H9 (cell line): ENCODE measurements at regions not wholly inside any gene's neighbourhood (a gene's known extent, or its start where the extent isn't known, plus 50 kb on each side); places are given as distances from the start of the nearest gene placed in this dataset.

Source experiments
- DNase-seq: peaks from one replicate; pipeline ENCODE4 v3.0.0-alpha.2; 2017
- H2AFZ ChIP-seq: one replicate; pipeline ENCODE4 v1.6.1; 2013; ENCODE audit warnings: mild to moderate bottlenecking, low read length, control low read depth, moderate library complexity
- H2AK5ac ChIP-seq: 2 replicates; pipeline ENCODE4 v1.6.1; 2013; ENCODE audit warnings: low read length, control low read depth, mixed read lengths; ENCODE audit not compliant: insufficient read length
- H2BK120ac ChIP-seq: one replicate; pipeline ENCODE4 v1.6.1; 2013; ENCODE audit warnings: low read depth, mild to moderate bottlenecking, low read length, control low read depth, inconsistent platforms; ENCODE audit not compliant: poor library complexity, severe bottlenecking
- H2BK12ac ChIP-seq: 2 replicates; pipeline ENCODE4 v1.6.1; 2013; ENCODE audit warnings: low read length, control low read depth, mixed read lengths, low read depth; ENCODE audit not compliant: insufficient read length
- H2BK15ac ChIP-seq: 2 replicates; pipeline ENCODE4 v1.6.1; 2013; ENCODE audit warnings: low read depth, low read length, control low read depth
- H2BK20ac ChIP-seq: one replicate; pipeline ENCODE4 v1.6.1; 2013; ENCODE audit warnings: low read depth, mild to moderate bottlenecking, low read length, control low read depth, inconsistent platforms; ENCODE audit not compliant: poor library complexity, severe bottlenecking
- H2BK5ac ChIP-seq: 2 replicates; pipeline ENCODE4 v1.6.1; 2013; ENCODE audit warnings: low read length, control low read depth, mixed read lengths; ENCODE audit not compliant: insufficient read length
- H3K14ac ChIP-seq: 2 replicates; pipeline ENCODE4 v1.6.1; 2013; ENCODE audit warnings: low read length, control low read depth; ENCODE audit not compliant: insufficient read depth
- H3K18ac ChIP-seq: 2 replicates; pipeline ENCODE4 v1.6.1; 2013; ENCODE audit warnings: low read depth, mild to moderate bottlenecking, mixed read lengths, low read length, control low read depth; ENCODE audit not compliant: insufficient read length
- H3K23ac ChIP-seq: 2 replicates; pipeline ENCODE4 v1.6.1; 2013; ENCODE audit warnings: low read length, control low read depth, mixed read lengths, low read depth; ENCODE audit not compliant: insufficient read length
- H3K23me2 ChIP-seq: 2 replicates; pipeline ENCODE4 v1.6.1; 2013; ENCODE audit warnings: low read depth, mild to moderate bottlenecking, mixed read lengths, low read length, control low read depth; ENCODE audit not compliant: insufficient read length, poor library complexity, severe bottlenecking
- H3K27ac ChIP-seq: 2 replicates; pipeline ENCODE4 v1.5.1; 2013; ENCODE audit warnings: low read length, control low read depth, mixed read lengths, low read depth; ENCODE audit not compliant: insufficient read length
- H3K27me3 ChIP-seq: 2 replicates; pipeline ENCODE4 v1.6.1; 2013; ENCODE audit warnings: low read length, control low read depth, inconsistent platforms; ENCODE audit not compliant: insufficient read depth
- H3K4ac ChIP-seq: 2 replicates; pipeline ENCODE4 v1.6.1; 2013; ENCODE audit warnings: low read depth, mild to moderate bottlenecking, control low read depth, inconsistent platforms, low read length, moderate library complexity
- H3K4me1 ChIP-seq: 2 replicates; pipeline ENCODE4 v1.6.1; 2013; ENCODE audit warnings: low read length, control low read depth, inconsistent platforms; ENCODE audit not compliant: insufficient read depth
- H3K4me2 ChIP-seq: 2 replicates; pipeline ENCODE4 v1.6.1; 2013; ENCODE audit warnings: low read length, control low read depth, mixed read lengths; ENCODE audit not compliant: insufficient read length, insufficient read depth
- H3K56ac ChIP-seq: 2 replicates; pipeline ENCODE4 v1.6.1; 2013; ENCODE audit warnings: low read depth, mild to moderate bottlenecking, mixed read lengths, low read length, control low read depth; ENCODE audit not compliant: insufficient read length
- H3K79me1 ChIP-seq: 2 replicates; pipeline ENCODE4 v1.6.1; 2013; ENCODE audit warnings: low read depth, mild to moderate bottlenecking, moderate library complexity, low read length, control low read depth, inconsistent platforms; ENCODE audit not compliant: insufficient read depth, poor library complexity, severe bottlenecking
- H3K79me2 ChIP-seq: 2 replicates; pipeline ENCODE4 v1.6.1; 2013; ENCODE audit warnings: low read length, control low read depth, inconsistent platforms; ENCODE audit not compliant: insufficient read depth
- H3K9ac ChIP-seq: 2 replicates; pipeline ENCODE4 v1.6.1; 2013; ENCODE audit warnings: low read length, control low read depth, mixed read lengths; ENCODE audit not compliant: insufficient read length; ENCODE audit errors: extremely low read depth
- H3K9me3 ChIP-seq: one replicate; pipeline ENCODE4 v1.6.1; 2013; ENCODE audit warnings: low read depth, low read length, inconsistent platforms; ENCODE audit not compliant: control insufficient read depth
- H3T11ph ChIP-seq: one replicate; pipeline ENCODE4 v1.6.1; 2013; ENCODE audit warnings: mild to moderate bottlenecking, low read length, control low read depth, inconsistent platforms
- H4K20me1 ChIP-seq: one replicate; pipeline ENCODE4 v1.6.1; 2013; ENCODE audit not compliant: control insufficient read depth, insufficient read length, insufficient read depth
- H4K5ac ChIP-seq: 2 replicates; pipeline ENCODE4 v1.6.1; 2013; ENCODE audit warnings: low read depth, mild to moderate bottlenecking, mixed read lengths, low read length, control low read depth; ENCODE audit not compliant: insufficient read length
- H4K8ac ChIP-seq: replicated peaks from 2 replicates; pipeline ENCODE4 v1.6.1; 2013; ENCODE audit warnings: low read length, control low read depth, mixed read lengths, low read depth; ENCODE audit not compliant: insufficient read length
- H4K91ac ChIP-seq: 2 replicates; pipeline ENCODE4 v1.6.1; 2013; ENCODE audit warnings: low read depth, mild to moderate bottlenecking, moderate library complexity, mixed read lengths, low read length, control low read depth; ENCODE audit not compliant: insufficient read length
- H3K27ac Mint-ChIP-seq, 3 experiments: 2 replicates in 2 of 3; 3 replicates in 1 of 3; pipeline ENCODE4 v1.8.0; 2020 to 2021; ENCODE audit warnings: mixed read lengths in 3 of 3, mild to moderate bottlenecking in 1 of 3, moderate library complexity in 1 of 3
- H3K27me3 Mint-ChIP-seq: 2 replicates; pipeline ENCODE4 v1.8.0; 2021; ENCODE audit warnings: low read depth, mild to moderate bottlenecking, moderate library complexity, mixed read lengths
- H3K36me3 Mint-ChIP-seq, 3 experiments: 2 replicates in 2 of 3; 3 replicates in 1 of 3; pipeline ENCODE4 v1.8.0; 2020 to 2021; ENCODE audit warnings: low read depth in 3 of 3, mixed read lengths in 3 of 3; ENCODE audit not compliant: insufficient read depth in 1 of 3
- H3K4me1 Mint-ChIP-seq, 2 experiments: 2 replicates each; pipeline ENCODE4 v1.8.0; 2020; ENCODE audit warnings: mixed read lengths in 2 of 2
- H3K4me3 Mint-ChIP-seq, 2 experiments: 2 replicates in 1 of 2; 3 replicates in 1 of 2; pipeline ENCODE4 v1.8.0; 2020 to 2021; ENCODE audit warnings: mild to moderate bottlenecking in 2 of 2, mixed read lengths in 2 of 2, moderate library complexity in 1 of 2
- H3K9me3 Mint-ChIP-seq, 2 experiments: 2 replicates in 1 of 2; 3 replicates in 1 of 2; pipeline ENCODE4 v1.8.0; 2020; ENCODE audit warnings: mild to moderate bottlenecking in 2 of 2, mixed read lengths in 2 of 2, moderate library complexity in 1 of 2
- CTCF ChIP-seq: fragments of 200-600 bp; sonication (generic); conservative IDR thresholded peaks from 3 replicates; pipeline ENCODE4 v1.8.0; 2021; ENCODE audit warnings: antibody characterized with exemption, mild to moderate bottlenecking
- WGBS: extraction: QIAGEN DNeasy Blood & Tissue Kit; methylation state at CpG from one replicate; pipeline ENCODE4 v1.1.7; 2013; ENCODE audit warnings: missing lambda C conversion rate, low lambda C conversion rate, mixed read lengths; ENCODE audit not compliant: insufficient read length; ENCODE audit errors: extremely low coverage; 5-methylcytosine and 5-hydroxymethylcytosine counted together

DNA sequence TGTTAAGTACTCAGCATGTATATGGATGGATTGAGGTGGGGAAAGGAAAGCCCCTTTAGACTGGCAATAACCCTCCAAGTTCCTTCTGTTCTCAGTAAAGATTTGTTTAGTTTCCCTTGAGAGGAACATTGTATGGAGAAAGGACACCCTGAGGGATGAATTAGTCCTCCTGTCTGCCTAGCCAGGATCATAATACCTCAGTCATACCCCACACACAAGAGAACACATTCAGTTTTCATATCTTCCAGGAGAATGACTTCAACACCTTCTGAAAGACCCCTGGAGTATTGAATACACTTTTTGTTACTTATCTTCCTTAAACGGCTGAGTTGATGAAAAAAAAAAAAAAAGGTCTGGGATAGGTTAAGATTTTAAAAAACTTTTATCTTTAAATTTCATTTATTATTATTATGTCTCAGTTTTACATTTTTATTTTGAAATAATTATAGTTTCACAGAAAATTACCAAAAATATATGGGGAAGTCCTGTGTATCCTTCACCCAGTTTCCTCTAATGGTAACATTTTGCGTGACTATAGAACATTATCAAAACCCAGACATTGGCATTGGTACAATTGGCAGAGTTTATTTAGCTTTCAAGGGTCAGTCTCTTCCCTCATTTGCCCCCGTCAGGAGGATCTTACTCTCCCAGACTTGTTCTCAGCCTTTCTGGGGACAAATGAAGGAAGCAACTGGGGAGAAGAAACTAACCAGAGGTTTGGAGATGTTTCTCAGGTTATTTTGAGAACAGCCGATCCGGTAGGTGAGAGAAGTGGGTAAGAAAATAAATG lies 88.0 kb downstream of the ACTBL2 start:
- DNase-seq: no peak
- no peak overlapping the region for H3K56ac ChIP-seq
- WGBS: 100% methylated on average over 2 of the region's 5 CpGs

More for the DNA sequence above, 88.0 kb downstream of the ACTBL2 start:
- Histone ChIP-seq H3K23me2 (no peaks in the 10 kb centered on the region), H3T11ph (no peak overlapping the region), H3K23ac (no peak overlapping the region), H3K4me1 (no peaks in the 10 kb centered on the region), H3K79me1 (no peaks in the 10 kb centered on the region), H2BK12ac (no peak overlapping the region), H3K79me2 (no peaks in the 10 kb centered on the region), H3K4me2 (no peak overlapping the region), H3K27me3 (no peaks in the 10 kb centered on the region), H3K9ac (no peak overlapping the region), H3K18ac (no peak overlapping the region), H4K5ac (no peak overlapping the region), H4K91ac (no peak overlapping the region), H3K4ac (no peak overlapping the region), H2AK5ac (no peak overlapping the region), H2BK20ac (no peak overlapping the region), H3K27ac (no peak overlapping the region), H4K20me1 (no peaks in the 10 kb centered on the region), H2AFZ (no peak overlapping the region), H2BK120ac (no peak overlapping the region), H4K8ac (no peak overlapping the region), H2BK15ac (no peak overlapping the region), H3K9me3 (no peaks in the 10 kb centered on the region), H2BK5ac (no peak overlapping the region), H3K14ac (no peak overlapping the region)
- H3K27me3 Mint-ChIP-seq: no peaks in the 10 kb centered on the region
- H3K27ac Mint-ChIP-seq: peak overlapping the region in 1 of 3 experiments; percentile 26; a peak in 1 of 7 replicates
- peaks cover 0 to 6% of the 10 kb centered on the region in 2 experiments; a peak in 2 of 4 replicates for H3K4me1 Mint-ChIP-seq
- H3K4me3 Mint-ChIP-seq: no peak overlapping the region
- H3K36me3 Mint-ChIP-seq: no peaks in the 10 kb centered on the region
- TF ChIP-seq CTCF: no peak
- no peaks in the 10 kb centered on the region for H3K9me3 Mint-ChIP-seq
